PFSK-1 (cell line): ENCODE measurements at regions not wholly inside any gene's neighbourhood (a gene's known extent, or its start where the extent isn't known, plus 50 kb on each side); places are given as distances from the start of the nearest gene placed in this dataset.

ENCODE experiments used
- FOXP2 ChIP-seq: optimal IDR thresholded peaks from 2 replicates; pipeline ENCODE3; 2011; ENCODE audit warnings: borderline replicate concordance, control low read depth, inconsistent platforms; ENCODE audit not compliant: insufficient read depth; ENCODE audit errors: extremely low read length, extremely low read depth
- POLR2AphosphoS5 ChIP-seq: IDR thresholded peaks from 2 replicates; pipeline ENCODE4 v1.6.1; 2012; ENCODE audit warnings: low read depth, mild to moderate bottlenecking, control low read depth, low read length, moderate library complexity
- REST ChIP-seq, 2 experiments: IDR thresholded peaks; 2 replicates each; pipeline versions ENCODE4 v1.6.1 to v1.8.0; 2011 to 2012; ENCODE audit warnings: low read depth in 2 of 2, low read length in 2 of 2, control low read depth in 1 of 2, inconsistent platforms in 1 of 2, mild to moderate bottlenecking in 1 of 2, moderate library complexity in 1 of 2; ENCODE audit not compliant: insufficient read depth in 1 of 2
- SIN3A ChIP-seq: IDR thresholded peaks from 2 replicates; pipeline ENCODE4 v1.6.1; 2012; ENCODE audit warnings: mild to moderate bottlenecking, low read length, moderate library complexity, borderline replicate concordance; ENCODE audit not compliant: insufficient read depth
- TAF1 ChIP-seq: IDR thresholded peaks from 2 replicates; pipeline ENCODE4 v1.6.1; 2012; ENCODE audit warnings: low read length, control low read depth, borderline replicate concordance; ENCODE audit not compliant: insufficient read depth

- TF ChIP-seq FOXP2 = no peak
- TF ChIP-seq TAF1 = no peak
- no peak for TF ChIP-seq REST (IDR thresholded peaks at IDR 0.05; ENCODE audit: insufficient read depth in 1 of 2, low read depth in 2 of 2, low read length in 2 of 2)
- no peak for TF ChIP-seq POLR2AphosphoS5
- TF ChIP-seq SIN3A = no peak
Observed at GRCh38 chr20:4555188-4555890, 130.9 kb upstream of the PRNP start.

GRCh38 chr20:4554346-4554745 lies 131.9 kb upstream of the PRNP start:
- TF ChIP-seq SIN3A = no peak
- no peak for TF ChIP-seq FOXP2
- no peak for TF ChIP-seq REST (IDR thresholded peaks at IDR 0.05; ENCODE audit: insufficient read depth in 1 of 2, low read depth in 2 of 2, low read length in 2 of 2)
- TF ChIP-seq TAF1 = no peak
- TF ChIP-seq POLR2AphosphoS5 = no peak

GRCh38 chr20:4552075-4552640 lies 134.1 kb upstream of the PRNP start:
- TF ChIP-seq TAF1 (no peak), REST (IDR thresholded peaks at IDR 0.05; ENCODE audit: insufficient read depth in 1 of 2, low read depth in 2 of 2, low read length in 2 of 2) (no peak), SIN3A (no peak), FOXP2 (no peak), POLR2AphosphoS5 (no peak)

- TF ChIP-seq FOXP2 = no peak
- TF ChIP-seq TAF1 = no peak
- no peak for TF ChIP-seq SIN3A
- no peak for TF ChIP-seq REST (IDR thresholded peaks at IDR 0.05; ENCODE audit: insufficient read depth in 1 of 2, low read depth in 2 of 2, low read length in 2 of 2)
- no peak for TF ChIP-seq POLR2AphosphoS5
Observed at GRCh38 chr20:4550740-4551139, 135.5 kb upstream of the PRNP start.
